ENCODE measurements at regions not wholly inside any gene's neighbourhood (a gene's known extent, or its start where the extent isn't known, plus 50 kb on each side); places are given as distances from the start of the nearest gene placed in this dataset.

GRCh38 chr9:90288275-90288639, 354.4 kb downstream of the DIRAS2 start:
- Histone ChIP-seq H3K9ac (ENCODE audit: extremely low read depth, low read length, poor library complexity, severe bottlenecking) (no peak overlapping the region), H3K9me3 (ENCODE audit: control insufficient read depth, low read length) (no peaks in the 10 kb centered on the region), H3K27ac (ENCODE audit: low read depth, low read length) (no peak overlapping the region), H3K4me3 (ENCODE audit: low read length) (no peak overlapping the region), H3K4me1 (ENCODE audit: control insufficient read depth, insufficient read depth, low read length) (no peaks in the 10 kb centered on the region), H3K36me3 (ENCODE audit: control insufficient read depth, insufficient read depth, low read length) (no peaks in the 10 kb centered on the region), H3K27me3 (ENCODE audit: control insufficient read depth, insufficient read depth, low read length, poor library complexity, severe bottlenecking) (no peaks in the 10 kb centered on the region)
- Mint-ChIP-seq H3K9me3 (peaks cover 9% of the 10 kb centered on the region), H3K4me3 (no peak overlapping the region), H3K4me1 (no peaks in the 10 kb centered on the region), H3K27me3 (ENCODE audit: insufficient read depth) (no peaks in the 10 kb centered on the region), H3K27ac (no peak overlapping the region), H3K36me3 (ENCODE audit: low read depth) (no peaks in the 10 kb centered on the region)
- WGBS, 2 experiments (ENCODE audit: insufficient coverage in 1 of 2, insufficient read length in 1 of 2), result 90 to 100% methylated on average over 2 of the region's 2 CpGs
- DNase-seq, result no peak
- no peak for TF ChIP-seq CTCF (conservative IDR thresholded peaks at IDR 0.05)

GRCh38 chr9:90290716-90291485, 351.7 kb downstream of the DIRAS2 start:
- H3K27me3 ChIP-seq (ENCODE audit: control insufficient read depth, insufficient read depth, low read length, poor library complexity, severe bottlenecking), result no peaks in the 10 kb centered on the region
- Mint-ChIP-seq H3K27ac (no peak overlapping the region), H3K36me3 (ENCODE audit: low read depth) (no peaks in the 10 kb centered on the region), H3K9me3 (peaks cover 9% of the 10 kb centered on the region), H3K27me3 (ENCODE audit: insufficient read depth) (no peaks in the 10 kb centered on the region), H3K4me1 (no peaks in the 10 kb centered on the region), H3K4me3 (no peak overlapping the region)
- H3K4me3 ChIP-seq (ENCODE audit: low read length), result no peak overlapping the region
- TF ChIP-seq CTCF (conservative IDR thresholded peaks at IDR 0.05), result no peak
- WGBS, 2 experiments (ENCODE audit: insufficient coverage in 1 of 2, insufficient read length in 1 of 2), result 82 to 94% methylated on average over 4 to 5 of the region's 5 CpGs
- no peaks in the 10 kb centered on the region for H3K9me3 ChIP-seq (ENCODE audit: control insufficient read depth, low read length)
- no peaks in the 10 kb centered on the region for H3K4me1 ChIP-seq (ENCODE audit: control insufficient read depth, insufficient read depth, low read length)
- H3K27ac ChIP-seq (ENCODE audit: low read depth, low read length), result no peak overlapping the region
- no peak overlapping the region for H3K9ac ChIP-seq (ENCODE audit: extremely low read depth, low read length, poor library complexity, severe bottlenecking)
- H3K36me3 ChIP-seq (ENCODE audit: control insufficient read depth, insufficient read depth, low read length), result no peaks in the 10 kb centered on the region
- DNase-seq, result no peak

- Histone ChIP-seq H3K4me1 (ENCODE audit: control insufficient read depth, insufficient read depth, low read length) (peaks cover 4% of the 10 kb centered on the region), H3K9me3 (ENCODE audit: control insufficient read depth, low read length) (no peaks in the 10 kb centered on the region), H3K4me3 (ENCODE audit: low read length) (no peak overlapping the region), H3K36me3 (ENCODE audit: control insufficient read depth, insufficient read depth, low read length) (no peaks in the 10 kb centered on the region), H3K27ac (ENCODE audit: low read depth, low read length) (no peak overlapping the region), H3K9ac (ENCODE audit: extremely low read depth, low read length, poor library complexity, severe bottlenecking) (no peak overlapping the region), H3K27me3 (ENCODE audit: control insufficient read depth, insufficient read depth, low read length, poor library complexity, severe bottlenecking) (no peaks in the 10 kb centered on the region)
- no peak for TF ChIP-seq CTCF (conservative IDR thresholded peaks at IDR 0.05)
- Mint-ChIP-seq H3K36me3 (ENCODE audit: low read depth) (no peaks in the 10 kb centered on the region), H3K4me3 (no peak overlapping the region), H3K27ac (no peak overlapping the region), H3K4me1 (peaks cover 7% of the 10 kb centered on the region), H3K27me3 (ENCODE audit: insufficient read depth) (no peaks in the 10 kb centered on the region), H3K9me3 (no peaks in the 10 kb centered on the region)
- WGBS, 2 experiments (ENCODE audit: insufficient coverage in 1 of 2, insufficient read length in 1 of 2), result 82 to 83% methylated on average over 4 to 6 of the region's 6 CpGs
- no peak for DNase-seq
These were observed 346.1 kb downstream of the DIRAS2 start for GRCh38 chr9:90296539-90296938.

Measured in endodermal cell (in vitro differentiated cells).